NCI-H345 treated with DMSO at 0.1 percent for 48 hours (cell line): ENCODE measurements at regions not wholly inside any gene's neighbourhood (a gene's known extent, or its start where the extent isn't known, plus 50 kb on each side); places are given as distances from the start of the nearest gene placed in this dataset.

Experiments
- DNase-seq: peaks from one replicate; lab custom pipeline; 2025; ENCODE audit not compliant: unreplicated experiment; lab: John Stamatoyannopoulos, UW

DNA sequence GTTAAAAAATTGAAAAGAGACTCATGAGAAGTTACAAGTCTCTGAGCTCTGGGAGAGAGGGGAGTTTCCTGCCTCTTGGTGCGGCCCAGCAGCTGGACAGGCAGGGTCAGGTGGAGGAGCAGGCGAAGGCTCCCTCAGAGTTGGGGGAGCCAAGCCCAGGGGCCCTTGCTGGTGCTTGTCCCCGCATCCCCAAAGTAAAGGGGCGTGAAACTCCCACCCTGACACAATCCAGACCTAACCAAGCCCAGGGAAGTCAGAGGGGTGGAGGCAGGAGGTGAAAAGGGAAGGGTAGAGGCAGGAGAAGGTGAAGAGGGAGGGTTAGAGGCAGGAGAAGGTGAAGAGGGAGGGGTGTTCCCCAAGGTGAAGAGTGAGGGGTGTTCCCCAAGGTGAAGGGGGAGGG is 322.8 kb downstream of the GLRX3 start:
- DNase-seq = no peak

DNA sequence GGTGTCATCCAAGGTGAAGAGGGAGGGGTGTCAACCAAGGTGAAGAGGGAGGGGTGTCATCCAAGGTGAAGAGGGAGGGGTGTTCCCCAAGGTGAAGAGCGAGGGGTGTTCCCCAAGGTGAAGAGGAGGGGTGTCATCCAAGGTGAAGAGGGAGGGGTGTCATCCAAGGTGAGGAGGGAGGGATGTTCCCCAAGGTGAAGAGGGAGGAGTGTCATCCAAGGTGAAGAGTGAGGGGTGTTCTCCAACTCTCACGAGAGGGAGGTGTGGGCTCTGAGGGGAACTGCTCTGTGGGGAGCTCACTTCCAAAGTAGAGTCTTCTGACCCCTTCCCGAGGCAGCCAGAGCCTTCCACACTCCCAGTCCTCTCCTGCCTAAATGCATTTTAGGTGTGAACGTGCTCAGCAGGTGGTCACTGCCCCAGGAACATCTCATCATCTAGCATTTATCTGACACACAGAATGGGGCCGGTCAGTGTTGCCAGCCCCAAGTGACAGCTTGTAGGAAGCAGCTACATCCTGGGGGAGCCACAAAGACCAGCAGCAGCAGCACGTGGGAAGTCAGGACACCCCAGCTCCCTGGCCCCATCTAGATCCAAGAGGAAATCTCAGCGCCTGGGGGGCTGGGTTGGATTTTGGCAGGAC is 323.8 kb downstream of the GLRX3 start:
- DNase-seq = no peak

DNA sequence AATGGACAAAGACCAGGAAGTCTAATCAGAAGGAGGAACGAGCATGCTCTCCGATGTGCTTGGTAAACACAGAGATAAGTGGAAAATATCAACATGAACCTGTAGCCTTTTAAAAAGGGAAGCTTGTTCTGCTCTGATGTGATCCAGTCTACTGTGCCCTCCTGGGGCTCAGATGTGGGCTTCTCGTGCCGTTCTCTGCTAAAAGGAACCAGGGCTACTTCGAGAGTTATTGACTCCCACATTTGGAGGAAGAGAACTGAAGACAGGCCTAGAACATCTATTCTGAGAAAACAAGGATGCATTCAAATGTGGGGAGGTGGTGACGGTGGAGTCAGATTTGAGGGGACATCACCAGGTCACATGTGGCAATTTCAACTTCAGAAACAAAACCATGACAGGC is 325.4 kb downstream of the GLRX3 start:
- no peak for DNase-seq

DNA sequence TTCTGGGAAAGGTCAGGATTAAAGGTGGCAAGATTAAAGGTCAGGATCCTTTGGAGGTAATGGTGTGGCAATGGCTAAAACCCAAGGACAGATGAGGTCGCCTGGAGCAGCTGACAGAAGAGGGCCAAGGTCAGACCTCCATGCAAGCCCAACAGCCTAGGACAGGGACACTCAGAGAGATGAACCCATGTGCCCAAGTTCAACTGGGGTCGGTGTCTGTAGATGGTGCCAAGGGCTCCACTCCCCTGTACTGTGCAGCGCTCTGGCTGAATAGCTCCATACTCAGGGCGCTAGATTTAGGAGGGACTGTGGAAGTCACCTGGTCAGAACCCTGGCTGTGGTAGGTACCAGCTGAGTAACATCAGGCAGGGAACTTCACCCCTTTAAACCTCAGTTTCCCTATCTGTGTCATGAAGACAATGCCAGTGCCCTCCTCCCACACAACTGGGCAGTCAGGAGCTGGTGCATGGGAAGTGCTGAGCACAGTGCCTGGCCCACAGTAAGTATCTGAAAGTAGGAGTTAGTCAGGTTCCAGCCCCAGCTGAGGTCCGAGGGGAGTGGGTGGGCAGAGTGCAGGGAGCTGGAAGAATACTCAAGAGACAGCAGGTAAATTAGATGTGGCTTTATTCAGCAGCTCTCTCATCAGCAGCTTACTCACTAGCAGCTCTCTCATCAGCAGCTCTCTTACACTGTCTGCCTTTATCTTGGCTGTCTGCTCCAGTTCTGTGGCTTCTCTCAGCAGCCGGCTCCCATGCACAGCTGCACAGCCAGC is 327.1 kb downstream of the GLRX3 start:
- no peak for DNase-seq

DNA sequence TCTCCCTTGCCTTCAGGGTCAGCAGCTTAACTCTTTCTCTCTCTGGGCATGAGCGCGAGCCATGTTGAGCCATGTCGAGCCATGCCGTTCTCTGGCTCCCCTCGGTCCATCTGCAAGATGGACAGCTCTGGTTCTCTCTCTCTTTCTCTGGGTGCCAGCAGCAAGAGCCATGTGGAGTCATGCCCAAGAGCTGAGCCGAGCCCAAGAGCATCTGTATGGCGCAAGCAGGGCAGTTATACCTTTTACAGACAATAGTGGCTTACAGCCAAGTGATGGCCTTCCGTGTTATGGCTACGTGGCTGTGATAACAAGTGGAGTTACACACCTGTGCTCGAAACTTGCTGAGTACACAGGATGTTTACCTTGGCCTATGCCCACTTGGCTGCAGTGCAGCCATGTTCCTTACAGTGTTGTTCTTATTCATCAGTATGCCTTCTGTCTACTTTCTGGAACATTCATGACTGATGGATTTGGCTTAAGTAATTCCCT is 327.7 kb downstream of the GLRX3 start:
- no peak for DNase-seq

DNA sequence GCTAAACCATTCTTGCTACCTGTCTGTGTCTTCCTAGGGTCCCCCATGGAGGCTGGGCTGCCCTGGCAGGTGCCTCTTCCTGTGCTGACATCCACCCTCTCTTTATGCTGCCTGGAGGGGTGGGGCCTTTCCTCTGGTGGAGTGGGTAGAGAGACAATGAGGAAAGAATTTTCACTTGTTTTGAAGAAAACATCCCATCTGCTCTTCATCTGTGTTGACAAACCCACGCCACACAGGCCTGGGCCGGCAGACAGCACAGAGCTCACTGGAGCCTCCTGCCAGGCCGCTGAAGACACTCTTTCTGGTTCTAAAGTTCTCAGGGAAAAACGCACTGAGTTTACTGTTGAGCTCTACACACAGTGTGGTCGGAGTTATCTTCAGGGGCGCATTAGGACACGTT is 328.2 kb downstream of the GLRX3 start:
- DNase-seq = no peak

DNA sequence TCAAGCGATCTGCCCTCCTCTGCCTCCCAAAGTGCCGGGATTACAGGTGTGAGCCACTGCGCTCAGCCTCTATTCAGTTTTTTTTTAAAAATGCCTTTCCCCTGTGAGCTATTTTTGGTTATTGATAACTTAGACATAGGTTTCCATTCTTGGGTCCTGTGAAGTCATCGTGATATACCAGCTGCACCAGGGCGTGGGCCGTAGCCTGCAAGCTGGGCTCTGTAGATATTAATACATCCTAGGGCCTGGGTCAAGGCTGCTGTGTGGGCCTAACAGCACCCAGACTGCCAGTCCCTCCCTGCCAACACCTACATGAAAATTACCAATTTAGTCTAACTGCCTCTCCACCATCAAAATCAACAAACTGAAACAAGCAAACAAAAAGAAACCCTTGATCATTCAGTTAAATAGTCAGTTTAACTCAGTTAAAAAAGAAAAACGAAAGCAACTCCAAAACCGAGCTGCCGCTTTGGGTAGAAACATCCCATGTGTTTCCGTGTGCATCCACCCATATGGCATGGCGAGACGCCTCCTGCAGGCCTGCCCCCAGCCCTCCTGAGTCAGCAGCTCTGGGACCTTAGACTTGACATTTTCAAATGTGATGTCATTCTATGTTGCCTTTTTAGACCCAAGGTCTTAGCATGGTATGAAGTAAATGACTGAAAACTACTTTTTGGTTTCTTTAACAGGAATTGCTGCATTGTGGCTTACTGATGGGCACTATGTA is 330.2 kb downstream of the GLRX3 start:
- no peak for DNase-seq

DNA sequence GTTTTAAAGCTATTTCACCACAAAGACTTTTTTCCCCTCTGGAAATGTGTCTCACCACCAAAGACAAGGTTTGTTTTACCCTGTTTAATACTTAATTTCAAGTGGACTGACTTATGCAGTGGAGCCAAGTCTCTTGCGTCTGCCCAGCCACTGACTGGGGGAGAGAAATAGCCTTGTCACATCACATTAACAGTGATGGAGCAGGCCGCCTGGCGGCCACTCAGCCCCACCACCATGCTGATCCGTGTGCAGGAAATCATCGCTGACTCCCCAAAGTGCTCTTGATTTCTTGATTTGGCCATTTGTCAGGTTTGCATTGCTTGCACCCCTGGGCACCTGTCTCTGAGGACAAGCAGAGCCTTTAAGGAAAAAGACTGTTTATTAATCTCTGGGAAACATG is 334.1 kb downstream of the GLRX3 start:
- no peak for DNase-seq

DNA sequence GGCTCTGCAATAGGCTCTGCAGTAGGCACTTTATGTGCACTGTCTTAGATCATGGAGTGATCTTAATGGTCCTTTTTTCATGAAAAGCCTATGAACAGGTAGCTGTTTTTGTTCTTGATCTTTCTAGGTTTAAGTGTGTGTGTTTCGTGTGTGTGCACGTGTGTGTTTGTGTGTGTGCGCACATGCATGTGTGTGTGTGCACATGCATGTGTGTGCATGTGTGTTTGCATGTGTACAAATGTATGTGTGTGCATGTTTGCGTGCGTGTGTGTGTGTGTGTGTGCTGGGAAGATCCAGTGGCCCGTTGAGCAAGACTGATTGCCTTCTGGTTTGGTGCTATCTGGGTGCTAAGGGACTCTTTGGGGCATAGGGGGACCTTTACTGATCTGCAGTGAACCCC is 334.8 kb downstream of the GLRX3 start:
- no peak for DNase-seq

DNA sequence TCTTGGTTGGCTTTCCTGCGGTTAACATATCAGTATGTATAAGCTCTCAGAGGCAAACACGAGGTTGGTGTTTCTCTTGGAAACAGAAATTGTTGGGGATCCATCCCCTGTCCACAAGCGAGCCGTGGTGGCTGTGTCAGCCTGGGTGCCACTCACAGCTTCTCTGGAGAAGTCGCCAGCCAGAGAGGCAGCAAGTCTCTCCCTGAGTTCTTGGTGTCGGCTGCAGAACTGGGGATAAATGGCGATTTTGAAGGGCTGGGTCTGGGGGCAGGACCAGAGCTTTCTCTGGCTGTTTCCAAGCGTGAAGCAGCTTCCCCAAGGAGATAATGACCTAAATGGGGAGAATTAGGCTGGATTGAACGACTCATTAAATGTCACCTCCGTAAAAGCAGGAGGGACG is 335.3 kb downstream of the GLRX3 start:
- no peak for DNase-seq

DNA sequence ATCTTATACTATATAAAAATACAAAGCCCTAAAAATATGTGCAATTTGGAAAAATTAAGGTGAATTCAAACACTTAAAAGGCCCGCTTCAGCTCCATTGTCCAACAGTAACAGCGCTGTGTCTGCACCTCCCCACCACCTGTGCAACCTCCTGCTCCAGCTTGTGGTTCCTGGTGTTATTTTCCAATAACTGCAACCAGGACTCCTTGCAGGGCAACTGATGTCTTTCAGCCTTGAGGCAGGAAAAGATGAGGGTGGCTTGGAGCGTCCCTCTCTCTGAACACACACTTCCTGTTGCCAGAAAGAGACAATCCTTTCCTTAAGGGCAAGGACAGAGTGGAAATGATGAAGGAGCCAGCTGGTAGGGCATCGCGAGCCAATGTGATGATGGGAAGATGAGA is 336.0 kb downstream of the GLRX3 start:
- no peak for DNase-seq

DNA sequence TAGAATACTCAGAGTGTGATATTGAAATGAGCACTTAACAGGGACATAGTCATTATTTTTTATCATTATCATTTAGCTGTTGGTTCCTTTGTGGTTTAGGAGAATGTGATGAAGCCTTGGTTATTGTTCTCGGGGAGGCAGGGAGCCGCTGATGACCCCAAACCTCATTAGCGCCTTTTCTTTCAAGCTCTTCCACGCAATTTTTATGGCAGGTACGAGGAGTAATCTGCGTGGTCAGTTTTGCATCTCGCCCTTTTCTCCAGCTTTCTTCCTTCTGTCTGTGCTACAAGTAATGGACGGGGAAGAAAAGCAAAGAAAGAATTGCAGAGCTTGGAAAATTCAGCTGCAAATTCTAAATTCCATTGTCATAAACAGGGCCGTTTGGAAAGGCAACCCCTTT is 338.4 kb downstream of the GLRX3 start:
- DNase-seq = no peak

DNA sequence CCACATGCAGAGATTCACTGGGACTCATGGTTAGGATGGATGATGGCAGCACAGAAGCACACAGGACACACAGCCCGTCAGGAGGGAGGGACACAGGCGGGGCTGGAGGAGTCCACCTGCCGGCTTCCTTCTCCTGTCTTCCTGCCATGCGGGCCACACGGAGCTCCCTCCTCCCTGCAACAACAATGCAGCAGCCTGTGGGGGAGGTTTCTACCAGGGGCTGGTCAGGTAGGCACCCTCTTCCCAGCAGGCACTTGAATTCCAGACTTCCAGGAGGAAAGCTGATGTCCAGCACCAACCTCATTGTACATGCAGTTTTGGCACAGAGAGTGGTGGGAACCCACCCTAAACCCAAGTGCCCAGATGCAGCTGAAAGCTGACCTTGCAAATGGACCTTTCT is 341.2 kb downstream of the GLRX3 start:
- DNase-seq = no peak

DNA sequence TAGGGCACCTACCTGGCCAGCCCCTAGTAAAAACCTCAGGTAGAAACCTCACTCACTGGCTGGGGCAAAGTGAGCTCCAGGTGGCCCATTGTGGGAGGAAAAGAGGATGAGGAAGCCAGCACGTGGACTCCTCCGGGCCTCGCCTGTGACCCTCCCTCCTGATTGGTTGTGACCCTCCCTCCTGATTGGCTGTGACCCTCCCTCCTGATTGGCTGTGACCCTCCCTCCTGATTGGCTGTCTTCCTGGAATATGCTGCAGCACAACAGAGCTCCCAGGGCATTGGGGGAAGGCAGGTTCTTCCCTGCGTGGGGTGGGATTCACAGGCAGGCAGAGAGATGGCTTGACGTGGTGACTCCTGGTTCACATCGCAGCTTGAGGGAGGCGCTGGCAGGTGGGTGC is 343.0 kb downstream of the GLRX3 start:
- no peak for DNase-seq

DNA sequence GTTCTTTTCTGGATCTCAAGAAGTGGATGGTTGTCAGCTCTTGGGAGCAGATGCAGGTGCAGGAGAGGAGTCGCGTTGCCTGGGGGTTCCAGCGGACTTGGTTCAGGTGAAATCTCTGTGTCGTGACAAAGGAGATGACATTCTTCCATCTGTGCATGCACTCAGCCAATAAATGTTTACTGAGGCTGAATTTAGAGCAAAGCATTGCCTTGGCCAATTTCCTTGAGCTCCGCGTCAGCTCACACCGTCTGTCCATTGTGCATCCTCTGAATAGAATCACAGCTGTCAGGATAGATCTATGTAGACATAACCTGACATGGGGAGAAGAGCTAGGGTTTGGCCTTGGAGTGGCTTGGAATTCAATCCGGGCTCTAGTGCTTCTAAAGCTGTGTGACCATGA is 343.7 kb downstream of the GLRX3 start:
- DNase-seq = no peak

DNA sequence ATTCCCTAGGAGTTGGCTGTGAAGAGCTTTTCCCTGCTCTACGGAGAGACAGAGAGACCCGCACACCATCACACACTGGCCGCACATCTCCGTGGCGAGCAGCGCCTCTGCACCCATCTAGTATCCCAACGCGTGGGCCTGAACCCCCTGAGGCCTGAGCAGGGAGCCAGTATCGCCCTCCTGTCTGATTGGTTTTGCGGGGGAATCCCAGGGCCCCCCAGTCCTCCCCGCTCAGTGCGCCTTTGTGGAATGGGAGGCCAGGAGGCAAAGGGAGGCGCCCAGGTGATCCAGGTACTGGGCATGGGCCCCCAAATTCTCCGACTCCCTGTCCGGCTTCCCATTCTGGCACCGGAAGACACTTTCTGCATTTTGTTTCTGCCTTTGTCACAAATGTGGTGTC is 344.3 kb downstream of the GLRX3 start:
- no peak for DNase-seq

DNA sequence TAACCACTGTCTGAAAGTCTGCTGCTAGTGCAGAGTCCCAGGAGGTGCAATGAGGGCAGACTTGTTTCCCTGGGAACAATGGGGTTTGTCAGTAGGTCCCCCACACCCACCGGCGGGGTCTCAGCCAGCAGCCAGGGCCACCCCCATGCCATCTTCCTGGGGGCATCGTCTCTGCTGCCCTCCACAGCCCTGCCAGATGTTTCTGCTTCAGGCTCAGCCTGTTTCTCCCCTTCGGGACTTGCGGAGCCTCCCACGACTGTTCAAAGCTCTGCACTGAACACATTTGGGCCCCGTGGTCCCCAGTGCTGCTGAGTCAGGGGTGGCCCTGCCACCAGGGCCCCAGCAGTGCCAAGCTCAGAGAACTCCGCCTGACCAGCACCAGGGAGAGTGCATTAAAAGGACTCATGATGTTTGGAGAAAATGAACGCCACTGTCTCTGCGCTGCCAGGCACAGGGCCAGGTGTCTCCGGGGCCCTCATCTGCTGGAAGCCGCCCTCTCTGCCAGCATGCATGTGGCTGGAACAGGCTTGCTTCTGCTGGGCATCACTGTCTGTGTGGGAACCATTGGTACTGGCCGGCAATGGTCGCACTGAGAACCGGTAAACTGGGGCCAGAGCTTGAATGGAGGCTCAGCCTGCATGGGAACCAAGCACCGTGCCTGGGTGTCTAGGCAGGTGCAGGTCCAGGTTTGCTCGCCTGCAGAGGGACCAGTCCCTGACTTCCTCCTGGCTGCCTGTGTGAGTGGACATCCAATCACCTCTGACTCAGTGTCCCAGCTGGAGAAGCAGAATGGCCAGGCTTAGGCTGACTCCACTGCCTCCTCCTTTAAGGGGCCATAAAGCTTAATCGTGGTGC is 345.1 kb downstream of the GLRX3 start:
- DNase-seq = no peak

DNA sequence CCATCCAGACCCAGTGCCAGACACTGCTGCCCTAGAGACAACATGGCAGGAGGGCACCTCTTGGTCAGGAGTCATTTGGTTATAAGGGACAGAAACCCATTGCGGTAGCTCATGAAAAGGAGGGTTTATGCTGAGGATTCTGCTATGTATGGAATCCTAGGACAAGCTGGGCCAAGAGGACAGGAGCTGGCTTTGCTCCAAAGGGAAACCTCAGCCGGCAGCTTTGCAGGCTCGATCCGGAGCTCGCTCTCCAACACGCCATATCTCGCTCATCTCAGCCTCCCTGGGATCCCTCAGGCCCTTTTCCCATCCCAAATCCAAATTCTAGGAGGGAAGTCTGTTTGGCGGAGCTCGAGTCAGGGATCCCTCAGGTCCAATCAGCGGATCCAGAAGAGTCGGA is 345.7 kb downstream of the GLRX3 start:
- DNase-seq = no peak

DNA sequence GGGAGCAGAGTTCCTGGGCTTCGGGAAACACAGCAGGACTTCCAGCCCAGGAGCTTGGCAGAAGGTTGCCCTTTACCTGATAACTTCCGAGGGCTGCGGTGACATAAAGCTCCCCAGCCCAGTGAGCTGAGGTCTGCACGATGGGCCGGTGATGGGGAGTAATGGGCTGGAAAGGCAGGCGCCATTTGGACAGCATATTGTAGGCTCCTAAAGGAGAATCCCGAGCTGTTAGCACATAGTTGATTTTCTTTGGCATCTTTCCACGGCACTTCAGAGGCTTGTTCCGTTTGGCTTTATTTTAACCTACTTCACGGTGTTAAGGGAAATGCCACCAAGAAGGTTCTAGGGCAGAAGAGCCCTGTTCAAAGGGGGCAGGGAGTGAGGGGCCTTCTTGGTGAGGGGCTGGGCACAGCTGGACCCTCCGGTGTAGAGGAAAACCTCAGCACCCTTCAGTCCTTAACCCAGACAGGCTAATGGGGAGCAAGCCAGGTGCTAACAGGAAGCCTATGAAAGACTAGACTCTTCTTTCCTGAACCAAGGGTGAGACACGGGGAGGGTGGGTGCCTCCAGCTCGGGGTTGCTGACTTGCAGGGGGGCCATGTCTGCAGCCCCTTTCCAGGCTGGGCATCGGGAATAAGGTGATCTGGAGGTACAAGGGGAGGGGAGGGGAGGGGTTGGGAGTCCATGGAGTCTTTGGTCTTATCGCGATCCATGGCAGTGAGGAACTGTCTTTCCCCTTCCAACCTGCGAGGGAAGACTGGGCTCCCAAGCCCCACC is 347.7 kb downstream of the GLRX3 start:
- no peak for DNase-seq

DNA sequence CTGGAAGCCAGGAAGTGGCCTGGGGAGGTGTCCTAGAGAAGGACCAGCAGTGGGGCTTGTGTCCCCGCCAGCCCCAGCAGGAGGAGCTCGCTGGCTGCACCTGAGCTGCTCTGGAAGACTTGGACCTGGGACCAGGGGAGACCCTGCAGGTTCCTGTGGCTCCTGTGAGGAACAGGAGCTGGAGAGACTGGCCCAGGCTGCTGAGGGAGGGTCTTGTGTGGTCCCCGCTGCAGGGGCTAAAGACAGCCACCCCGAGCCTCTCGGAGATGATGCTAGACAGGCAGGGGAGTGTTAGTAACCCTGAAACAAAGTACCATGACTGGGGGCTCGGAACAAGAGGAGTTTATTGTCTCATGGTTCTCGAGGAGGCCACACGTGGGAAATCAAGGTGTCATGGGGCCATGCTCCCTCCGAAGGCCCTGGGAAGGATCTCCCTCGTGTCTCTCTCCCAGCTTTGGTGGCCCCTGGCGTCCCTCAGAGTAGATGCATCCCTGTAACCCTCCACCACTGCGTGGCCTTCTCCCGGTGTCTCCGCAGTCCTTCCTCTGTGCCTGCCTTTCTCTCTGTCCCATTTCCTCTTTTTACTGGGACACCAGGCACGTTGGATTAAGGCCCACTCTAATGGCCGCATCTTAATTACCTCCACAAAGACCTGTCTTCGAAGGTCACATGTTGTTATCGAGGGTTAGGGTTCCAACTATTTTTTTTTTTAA is 348.4 kb downstream of the GLRX3 start:
- no peak for DNase-seq
